SK-N-SH treated with all-trans-retinoic acid at 6 μM for 48 hours (cell line): ENCODE measurements at regions not wholly inside any gene's neighbourhood (a gene's known extent, or its start where the extent isn't known, plus 50 kb on each side); places are given as distances from the start of the nearest gene placed in this dataset.

Experiments
- ATAC-seq: fragments of 200-7000 bp; cut with Tn5 transposase; 3 replicates; pipeline ENCODE4 v1.9.1; 2020; ENCODE audit warnings: mild to moderate bottlenecking, moderate library complexity
- ARNTL ChIP-seq: fragments of 450-650 bp; formaldehyde crosslinking; IDR thresholded peaks from 2 replicates; pipeline ENCODE4 v1.5.0; 2020; ENCODE audit warnings: low read depth, mild to moderate bottlenecking, moderate library complexity, borderline replicate concordance
- BACH2 ChIP-seq: fragments of 250-450 bp; sonication (Bioruptor Pico); IDR thresholded peaks from 2 replicates; pipeline ENCODE4 v1.9.0; 2021; ENCODE audit warnings: mild to moderate bottlenecking, borderline replicate concordance
- CREB5 ChIP-seq: fragments of 250-450 bp; sonication (Bioruptor Pico); IDR thresholded peaks from 2 replicates; pipeline ENCODE4 v1.5.1; 2020; ENCODE audit warnings: low read depth, mild to moderate bottlenecking, moderate library complexity
- CSDC2 ChIP-seq: fragments of 250-450 bp; sonication (Bioruptor Pico); IDR thresholded peaks from 2 replicates; pipeline ENCODE4 v1.5.0; 2020; ENCODE audit warnings: mild to moderate bottlenecking, moderate library complexity
- CSRNP3 ChIP-seq: fragments of 250-450 bp; sonication (Bioruptor Pico); IDR thresholded peaks from 2 replicates; pipeline ENCODE4 v1.5.1; 2021; ENCODE audit warnings: mild to moderate bottlenecking, moderate library complexity
- ESRRG ChIP-seq: fragments of 250-450 bp; sonication (Bioruptor Pico); IDR thresholded peaks from 2 replicates; pipeline ENCODE4 v1.6.1; 2021; ENCODE audit warnings: mild to moderate bottlenecking
- OSR1 ChIP-seq: fragments of 250-450 bp; sonication (Bioruptor Pico); IDR thresholded peaks from 2 replicates; pipeline ENCODE4 v1.8.0; 2022; ENCODE audit warnings: moderate library complexity, mild to moderate bottlenecking, inconsistent platforms
- PATZ1 ChIP-seq: fragments of 250-450 bp; sonication (Bioruptor Pico); IDR thresholded peaks from 2 replicates; pipeline ENCODE4 v1.8.0; 2020; ENCODE audit warnings: mild to moderate bottlenecking, moderate library complexity, borderline replicate concordance
- POU6F1 ChIP-seq: fragments of 250-450 bp; sonication (Bioruptor Pico); IDR thresholded peaks from 2 replicates; pipeline ENCODE4 v1.8.0; 2021; ENCODE audit warnings: low read depth, mild to moderate bottlenecking, moderate library complexity, borderline replicate concordance
- PPARA ChIP-seq: fragments of 250-450 bp; sonication (Bioruptor Pico); IDR thresholded peaks from 2 replicates; pipeline ENCODE4 v1.5.0; 2020; ENCODE audit warnings: mild to moderate bottlenecking, borderline replicate concordance
- RARB ChIP-seq: fragments of 250-450 bp; sonication (Bioruptor Pico); IDR thresholded peaks from 2 replicates; pipeline ENCODE4 v1.8.0; 2021; ENCODE audit warnings: mild to moderate bottlenecking, moderate library complexity
- SNAI2 ChIP-seq: fragments of 250-450 bp; sonication (Bioruptor Pico); IDR thresholded peaks from 2 replicates; pipeline ENCODE4 v1.5.0; 2020; ENCODE audit warnings: mild to moderate bottlenecking, moderate library complexity
- TCF4 ChIP-seq: fragments of 250-450 bp; sonication (Bioruptor Pico); IDR thresholded peaks from 2 replicates; pipeline ENCODE4 v1.8.0; 2021; ENCODE audit warnings: mild to moderate bottlenecking, moderate library complexity, borderline replicate concordance
- TOX ChIP-seq: fragments of 250-450 bp; sonication (Bioruptor Pico); IDR thresholded peaks from 2 replicates; pipeline ENCODE4 v1.8.0; 2021; ENCODE audit warnings: mild to moderate bottlenecking, moderate library complexity, borderline replicate concordance
- TSHZ2 ChIP-seq: fragments of 250-450 bp; sonication (Bioruptor Pico); IDR thresholded peaks from 2 replicates; pipeline ENCODE4 v1.5.0; 2020; ENCODE audit warnings: mild to moderate bottlenecking, moderate library complexity
- ZC3H10 ChIP-seq: fragments of 250-450 bp; sonication (Bioruptor Pico); IDR thresholded peaks from 2 replicates; pipeline ENCODE4 v1.5.1; 2021; ENCODE audit warnings: mild to moderate bottlenecking, moderate library complexity
- ZFP3 ChIP-seq: fragments of 250-450 bp; sonication (Bioruptor Pico); IDR thresholded peaks from 2 replicates; pipeline ENCODE4 v1.5.0; 2020; ENCODE audit warnings: mild to moderate bottlenecking, moderate library complexity
- ZFP30 ChIP-seq: fragments of 450-650 bp; formaldehyde crosslinking; IDR thresholded peaks from 2 replicates; pipeline ENCODE4 v1.5.0; 2022; ENCODE audit warnings: mild to moderate bottlenecking, moderate library complexity
- ZNF565 ChIP-seq: fragments of 450-650 bp; formaldehyde crosslinking; conservative IDR thresholded peaks from 2 replicates; pipeline ENCODE4 v1.5.0; 2020; ENCODE audit warnings: low read depth, mild to moderate bottlenecking, moderate library complexity
- ZNF8 ChIP-seq: fragments of 450-650 bp; formaldehyde crosslinking; IDR thresholded peaks from 2 replicates; pipeline ENCODE4 v1.5.0; 2020; ENCODE audit warnings: mild to moderate bottlenecking, moderate library complexity

- no peak for TF ChIP-seq PPARA (CRISPR knock-in tag)
- TF ChIP-seq, all 23 proteins: peak for 0
- ATAC-seq: no peak
Observed at GRCh38 chr9:79151791-79152190, 420.0 kb upstream of the TLE4 start.

- TF ChIP-seq CSRNP3 (CRISPR knock-in tag) (no peak), BACH2 (CRISPR knock-in tag) (no peak), CSDC2 (CRISPR knock-in tag) (no peak), PATZ1 (no peak), TCF4 (CRISPR knock-in tag) (no peak), SNAI2 (CRISPR knock-in tag) (no peak), CREB5 (CRISPR knock-in tag) (no peak), TSHZ2 (no peak), ZFP3 (CRISPR knock-in tag) (no peak), PPARA (CRISPR knock-in tag) (no peak), ZNF8 (CRISPR knock-in tag) (no peak), POU6F1 (no peak), TOX (CRISPR knock-in tag) (no peak), ESRRG (CRISPR knock-in tag) (no peak), ZNF565 (CRISPR knock-in tag) (no peak), ZFP30 (CRISPR knock-in tag) (no peak)
- TF ChIP-seq, all 23 proteins: peak for 0
- no peak for ATAC-seq
Observed at GRCh38 chr9:79152306-79152705, 419.5 kb upstream of the TLE4 start.

- no peak for TF ChIP-seq CSDC2 (CRISPR knock-in tag)
- ATAC-seq: no peak
Observed at GRCh38 chr9:79154806-79155205, 417.0 kb upstream of the TLE4 start.

GRCh38 chr9:79155308-79155707, 416.5 kb upstream of the TLE4 start:
- no peak for ATAC-seq
- TF ChIP-seq ARNTL (CRISPR knock-in tag): no peak
- TF ChIP-seq PATZ1: no peak
- TF ChIP-seq TSHZ2: no peak
- no peak for TF ChIP-seq ZNF8 (CRISPR knock-in tag)
- no peak for TF ChIP-seq BACH2 (CRISPR knock-in tag)
- no peak for TF ChIP-seq CREB5 (CRISPR knock-in tag)
- no peak for TF ChIP-seq RARB (CRISPR knock-in tag)
- TF ChIP-seq ZFP30 (CRISPR knock-in tag): no peak
- no peak for TF ChIP-seq ESRRG (CRISPR knock-in tag)
- no peak for TF ChIP-seq ZC3H10 (CRISPR knock-in tag)
- no peak for TF ChIP-seq OSR1 (CRISPR knock-in tag)
- no peak for TF ChIP-seq ZNF565 (CRISPR knock-in tag)
- no peak for TF ChIP-seq PPARA (CRISPR knock-in tag)
